Prostate gland (tissue), 2 donors: ENCODE measurements at regions not wholly inside any gene's neighbourhood (a gene's known extent, or its start where the extent isn't known, plus 50 kb on each side); places are given as distances from the start of the nearest gene placed in this dataset.
A peak's percentile ranks its signal among the peaks of the same experiment; 100 is the strongest.

Source experiments
- DNase-seq: peaks from one replicate; pipeline ENCODE4 v3.0.0-alpha.2; 2019; ENCODE audit warnings: low spot score
- H3K27ac ChIP-seq, 2 donors: fragments of 200-600 bp; sonication (generic); 2 replicates each; pipeline ENCODE4 v1.5.1; 2017 to 2019
- H3K27me3 ChIP-seq: fragments of 200-600 bp; sonication (generic); replicated peaks from 2 replicates; pipeline ENCODE4 v1.5.1; 2019; ENCODE audit not compliant: insufficient read depth
- H3K36me3 ChIP-seq, 2 donors: fragments of 200-600 bp; sonication (generic); 1 replicate in 1 of 2; 2 replicates in 1 of 2; pipeline versions ENCODE4 v1.5.1 to v1.8.1; 2017 to 2019
- H3K4me1 ChIP-seq: fragments of 200-600 bp; sonication (generic); replicated peaks from 2 replicates; pipeline ENCODE4 v1.5.1; 2019
- H3K4me3 ChIP-seq, 2 donors: fragments of 200-600 bp; sonication (generic); 2 replicates each; pipeline ENCODE4 v1.5.1; 2017 to 2019
- H3K9me3 ChIP-seq: fragments of 200-600 bp; sonication (generic); 2 replicates; pipeline ENCODE4 v1.5.1; 2017
- POLR2A ChIP-seq: fragments of 450-650 bp; IDR thresholded peaks from one replicate; pipeline ENCODE4 v1.6.1; 2016; ENCODE audit warnings: antibody characterized with exemption, mild to moderate bottlenecking
- POLR2AphosphoS5 ChIP-seq: sonication (generic); formaldehyde crosslinking; IDR thresholded peaks from one replicate; pipeline ENCODE4 v1.6.1; 2017; ENCODE audit warnings: antibody characterized with exemption
- WGBS: methylation state at CpG from one replicate; pipeline ENCODE4 v1.1.5; 2018; 5-methylcytosine and 5-hydroxymethylcytosine counted together
- intact Hi-C: fragments of 100-400 bp; cut with DNase I; formaldehyde crosslinking; loops from one replicate; pipeline ENCODE4 v1.14.2; 2022
- TF ChIP-seq, protein P1 (sequence below), 4 experiments: fragments of 200-600 bp in 2 of 4; fragments of 450-650 bp in 2 of 4; sonication (generic) in 2 of 4; IDR thresholded peaks; 1 replicate in 3 of 4; 2 replicates in 1 of 4; pipeline ENCODE4 v1.5.1; 2016 to 2019; ENCODE audit warnings: antibody characterized with exemption in 4 of 4, mild to moderate bottlenecking in 2 of 4, moderate library complexity in 2 of 4

DNA sequence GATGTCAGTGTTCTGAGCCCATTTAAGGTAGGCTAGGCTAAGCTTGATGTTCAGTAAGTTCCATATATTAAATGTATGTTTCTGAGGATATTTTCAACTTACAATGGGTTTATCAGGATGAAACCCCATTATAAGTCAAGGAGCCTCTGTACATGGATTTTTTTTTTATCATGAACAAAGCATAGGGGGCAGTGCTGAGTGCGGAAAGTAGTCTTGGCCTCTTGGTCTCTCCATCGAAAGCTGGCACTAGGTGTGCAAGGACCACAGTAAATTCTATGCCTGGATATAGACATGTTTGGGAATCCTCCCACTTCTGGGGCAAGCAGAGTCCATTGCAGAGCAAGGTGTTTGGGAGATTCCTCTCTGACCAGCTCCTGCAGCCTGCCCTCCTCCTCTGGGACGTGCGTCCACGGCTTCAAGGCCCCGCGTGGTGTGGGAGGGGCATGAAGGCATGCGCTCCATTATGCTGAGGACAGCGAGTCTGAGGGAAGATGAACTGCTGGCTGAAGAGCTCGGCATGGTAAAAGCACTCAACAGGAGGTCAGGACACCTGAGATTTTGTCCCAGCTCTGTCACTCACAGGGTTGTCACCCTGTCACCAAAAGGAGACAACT, 122.9 kb upstream of the LIPC start:
- Histone ChIP-seq H3K9me3 (no peaks in the 10 kb centered on the region), H3K4me1 (no peaks in the 10 kb centered on the region), H3K27ac (peak overlapping the region in 1 of 2 donors; percentile 85), H3K27me3 (no peaks in the 10 kb centered on the region), H3K36me3 (no peaks in the 10 kb centered on the region), H3K4me3 (no peak overlapping the region)
- no peak for DNase-seq
- intact Hi-C loops, result no loop called here
- TF ChIP-seq, protein P1, sequence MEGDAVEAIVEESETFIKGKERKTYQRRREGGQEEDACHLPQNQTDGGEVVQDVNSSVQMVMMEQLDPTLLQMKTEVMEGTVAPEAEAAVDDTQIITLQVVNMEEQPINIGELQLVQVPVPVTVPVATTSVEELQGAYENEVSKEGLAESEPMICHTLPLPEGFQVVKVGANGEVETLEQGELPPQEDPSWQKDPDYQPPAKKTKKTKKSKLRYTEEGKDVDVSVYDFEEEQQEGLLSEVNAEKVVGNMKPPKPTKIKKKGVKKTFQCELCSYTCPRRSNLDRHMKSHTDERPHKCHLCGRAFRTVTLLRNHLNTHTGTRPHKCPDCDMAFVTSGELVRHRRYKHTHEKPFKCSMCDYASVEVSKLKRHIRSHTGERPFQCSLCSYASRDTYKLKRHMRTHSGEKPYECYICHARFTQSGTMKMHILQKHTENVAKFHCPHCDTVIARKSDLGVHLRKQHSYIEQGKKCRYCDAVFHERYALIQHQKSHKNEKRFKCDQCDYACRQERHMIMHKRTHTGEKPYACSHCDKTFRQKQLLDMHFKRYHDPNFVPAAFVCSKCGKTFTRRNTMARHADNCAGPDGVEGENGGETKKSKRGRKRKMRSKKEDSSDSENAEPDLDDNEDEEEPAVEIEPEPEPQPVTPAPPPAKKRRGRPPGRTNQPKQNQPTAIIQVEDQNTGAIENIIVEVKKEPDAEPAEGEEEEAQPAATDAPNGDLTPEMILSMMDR (IDR thresholded peaks at IDR 0.05), result no peak
- TF ChIP-seq POLR2AphosphoS5 (no peak), POLR2A (no peak)
- WGBS, result 97% methylated on average over 7 of the region's 10 CpGs

DNA sequence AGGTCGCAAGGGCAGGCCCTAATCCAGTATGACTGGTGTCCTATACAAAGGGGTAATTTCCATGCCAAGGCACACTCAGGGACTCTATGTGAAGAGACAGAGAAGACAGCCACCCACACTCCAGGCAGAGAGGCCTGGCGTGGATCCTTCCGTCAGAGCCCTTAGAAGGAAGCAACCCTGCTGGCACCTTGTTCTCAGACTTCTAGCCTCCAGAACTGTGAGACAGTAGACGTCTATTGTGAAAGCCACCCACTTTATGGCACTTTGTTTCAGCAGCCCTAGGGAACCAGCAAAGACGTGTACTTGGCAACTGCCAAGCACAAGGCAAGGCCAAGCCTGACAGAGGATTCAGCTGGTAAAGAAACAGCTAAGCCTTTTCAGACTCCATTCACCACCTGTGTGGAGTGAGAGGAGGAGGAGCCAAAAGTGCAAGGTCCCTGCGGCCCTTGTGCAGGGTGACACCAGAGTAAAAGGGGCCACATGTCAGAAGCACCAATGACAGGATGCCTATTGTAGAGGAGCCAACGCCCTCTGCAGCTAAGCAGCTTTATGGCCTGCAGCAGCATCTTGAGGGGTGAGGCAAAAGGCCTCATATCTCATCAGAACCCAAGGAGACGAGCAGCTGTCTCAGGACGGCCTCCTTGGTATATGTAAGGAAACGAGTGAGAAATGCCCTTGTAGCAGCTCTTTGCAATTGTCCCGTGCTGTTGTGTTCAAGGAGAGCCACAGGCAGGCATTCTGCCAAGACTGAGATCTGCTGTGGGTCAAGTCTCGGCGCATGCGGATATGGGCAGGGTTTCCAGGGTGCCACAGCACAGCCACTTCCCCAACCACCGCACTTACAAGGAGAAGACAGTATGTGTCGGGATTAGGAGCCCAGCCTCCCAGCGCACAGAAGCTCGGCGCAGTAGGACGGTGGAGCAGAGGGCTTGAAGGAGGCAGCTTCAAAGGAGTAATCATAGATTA, 121.5 kb upstream of the LIPC start:
- no peaks in the 10 kb centered on the region for H3K36me3 ChIP-seq
- H3K4me1 ChIP-seq, result no peaks in the 10 kb centered on the region
- H3K27ac ChIP-seq, result peak overlapping the region in 1 of 2 donors; percentile 24
- intact Hi-C loops, result no loop called here
- H3K9me3 ChIP-seq, result no peaks in the 10 kb centered on the region
- no peaks in the 10 kb centered on the region for H3K27me3 ChIP-seq
- WGBS, result 70% methylated on average over 20 of the region's 20 CpGs
- no peak overlapping the region for H3K4me3 ChIP-seq
- no peak for DNase-seq
- TF ChIP-seq, protein P1 (IDR thresholded peaks at IDR 0.05), result no peak
- TF ChIP-seq POLR2A, result no peak
- TF ChIP-seq POLR2AphosphoS5, result no peak

DNA sequence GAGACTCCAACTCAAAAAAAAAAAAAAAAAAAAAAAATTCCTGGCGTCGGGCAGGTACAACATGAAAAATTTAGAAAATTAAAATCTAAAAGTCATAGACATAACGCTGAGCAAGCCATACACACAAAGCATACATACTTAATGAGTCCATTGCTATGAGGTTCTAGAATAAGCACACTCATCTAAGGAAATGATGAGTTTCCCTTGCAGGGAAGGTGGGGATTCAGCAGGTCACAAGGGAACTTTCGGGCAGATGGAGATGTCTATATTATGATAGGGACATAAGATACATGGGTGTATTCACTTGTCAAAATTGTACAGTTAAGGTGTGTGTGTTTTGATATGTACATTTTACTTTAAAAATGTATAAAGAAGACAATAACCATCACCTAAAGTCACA, 120.2 kb upstream of the LIPC start:
- no peak overlapping the region for H3K27ac ChIP-seq
- no peaks in the 10 kb centered on the region for H3K9me3 ChIP-seq
- 97% methylated on average over 4 of the region's 4 CpGs for WGBS
- DNase-seq, result no peak
- TF ChIP-seq POLR2A (no peak), POLR2AphosphoS5 (no peak)
- TF ChIP-seq, protein P1 (IDR thresholded peaks at IDR 0.05), result no peak
- H3K27me3 ChIP-seq, result no peaks in the 10 kb centered on the region
- no peaks in the 10 kb centered on the region for H3K36me3 ChIP-seq
- no peak overlapping the region for H3K4me3 ChIP-seq
- no peaks in the 10 kb centered on the region for H3K4me1 ChIP-seq
- intact Hi-C loops, result no loop called here

DNA sequence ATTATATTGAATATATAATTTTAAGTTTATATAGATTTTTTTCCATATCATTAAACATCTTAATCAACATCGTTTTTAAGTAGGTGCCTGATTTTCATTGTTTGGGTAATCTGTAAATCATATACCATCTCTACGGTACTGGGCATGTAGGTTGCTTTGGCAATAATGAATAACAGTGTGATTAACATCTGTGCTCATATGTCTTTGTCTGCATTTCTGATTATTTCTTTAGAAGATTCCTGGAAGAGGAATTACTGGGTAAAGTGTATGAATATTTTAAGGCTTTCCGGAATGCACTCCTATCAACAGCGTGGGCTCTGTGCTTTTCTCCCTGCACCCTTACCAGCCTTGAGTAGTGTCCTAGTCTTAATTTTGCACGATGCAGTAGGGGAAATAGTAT, 119.8 kb upstream of the LIPC start:
- Histone ChIP-seq H3K9me3 (no peaks in the 10 kb centered on the region), H3K27me3 (no peaks in the 10 kb centered on the region), H3K27ac (no peak overlapping the region), H3K4me1 (no peaks in the 10 kb centered on the region), H3K36me3 (no peaks in the 10 kb centered on the region), H3K4me3 (no peak overlapping the region)
- TF ChIP-seq, protein P1 (IDR thresholded peaks at IDR 0.05), result no peak
- no peak for TF ChIP-seq POLR2AphosphoS5
- TF ChIP-seq POLR2A, result no peak
- DNase-seq, result no peak
- intact Hi-C loops, result no loop called here
- WGBS, result 78% methylated on average over 5 of the region's 5 CpGs
